ENCODE measurements at regions not wholly inside any gene's neighbourhood (a gene's known extent, or its start where the extent isn't known, plus 50 kb on each side); places are given as distances from the start of the nearest gene placed in this dataset.

DNA sequence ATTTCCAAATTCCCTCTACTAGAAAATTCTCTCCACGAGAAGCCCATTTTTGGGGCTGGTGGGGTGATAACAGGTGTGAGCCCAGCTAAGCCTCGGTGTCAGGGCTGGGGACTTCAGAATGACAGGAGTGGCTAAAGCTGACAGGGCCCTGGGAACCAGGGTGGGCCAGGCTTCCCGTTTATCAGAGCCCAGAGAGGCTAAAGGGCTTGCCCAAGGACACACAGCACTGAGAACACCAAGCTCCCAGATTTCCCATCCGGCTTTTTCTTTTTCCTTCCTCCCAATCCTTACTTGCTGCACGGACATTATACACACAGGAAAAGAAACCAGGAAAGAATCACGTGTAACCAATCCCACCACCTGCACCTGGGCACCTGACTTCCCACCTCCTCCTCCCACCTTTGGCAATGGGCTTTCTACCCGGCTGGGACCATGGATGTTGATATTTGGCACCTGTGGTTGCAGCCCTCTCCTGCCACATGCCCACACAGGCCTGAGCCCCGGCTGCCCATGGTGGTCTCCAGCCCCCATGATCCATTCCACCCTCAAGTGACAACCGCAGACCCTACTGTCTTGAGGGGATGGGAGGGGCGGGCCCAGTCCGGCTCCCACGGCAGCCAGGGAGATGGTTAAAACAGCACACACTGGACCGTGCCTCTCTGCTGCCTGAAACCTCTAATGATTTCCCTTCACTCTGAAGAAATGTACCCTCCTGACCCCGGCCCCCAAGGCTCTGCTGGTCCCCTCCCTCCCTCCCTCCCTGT, 78.9 kb downstream of the ENGASE start:
- no peak overlapping the region for H3K4me3 ChIP-seq
- intact Hi-C loops (cut with DNase I; ENCODE audit: low total_unique reads) = no loop called here
- no peak for DNase-seq
- no peak overlapping the region for H3K27ac ChIP-seq
- TF ChIP-seq, protein P1, sequence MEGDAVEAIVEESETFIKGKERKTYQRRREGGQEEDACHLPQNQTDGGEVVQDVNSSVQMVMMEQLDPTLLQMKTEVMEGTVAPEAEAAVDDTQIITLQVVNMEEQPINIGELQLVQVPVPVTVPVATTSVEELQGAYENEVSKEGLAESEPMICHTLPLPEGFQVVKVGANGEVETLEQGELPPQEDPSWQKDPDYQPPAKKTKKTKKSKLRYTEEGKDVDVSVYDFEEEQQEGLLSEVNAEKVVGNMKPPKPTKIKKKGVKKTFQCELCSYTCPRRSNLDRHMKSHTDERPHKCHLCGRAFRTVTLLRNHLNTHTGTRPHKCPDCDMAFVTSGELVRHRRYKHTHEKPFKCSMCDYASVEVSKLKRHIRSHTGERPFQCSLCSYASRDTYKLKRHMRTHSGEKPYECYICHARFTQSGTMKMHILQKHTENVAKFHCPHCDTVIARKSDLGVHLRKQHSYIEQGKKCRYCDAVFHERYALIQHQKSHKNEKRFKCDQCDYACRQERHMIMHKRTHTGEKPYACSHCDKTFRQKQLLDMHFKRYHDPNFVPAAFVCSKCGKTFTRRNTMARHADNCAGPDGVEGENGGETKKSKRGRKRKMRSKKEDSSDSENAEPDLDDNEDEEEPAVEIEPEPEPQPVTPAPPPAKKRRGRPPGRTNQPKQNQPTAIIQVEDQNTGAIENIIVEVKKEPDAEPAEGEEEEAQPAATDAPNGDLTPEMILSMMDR (IDR thresholded peaks at IDR 0.05) = no peak
- TF ChIP-seq POLR2A (IDR thresholded peaks at IDR 0.05) (no peak), EP300 (IDR thresholded peaks at IDR 0.05) (no peak), POLR2AphosphoS5 (IDR thresholded peaks at IDR 0.05) (no peak)
- peaks cover 0 to 96% (median 40%) of the 10 kb centered on the region in 3 donors for H3K27me3 ChIP-seq
- H3K9me3 ChIP-seq = no peaks in the 10 kb centered on the region
- no peaks in the 10 kb centered on the region for H3K36me3 ChIP-seq
- 53 to 61% (median 55%) methylated on average over 9 to 14 of the region's 14 CpGs for WGBS, 5 donors
- H3K4me1 ChIP-seq = no peaks in the 10 kb centered on the region

DNA sequence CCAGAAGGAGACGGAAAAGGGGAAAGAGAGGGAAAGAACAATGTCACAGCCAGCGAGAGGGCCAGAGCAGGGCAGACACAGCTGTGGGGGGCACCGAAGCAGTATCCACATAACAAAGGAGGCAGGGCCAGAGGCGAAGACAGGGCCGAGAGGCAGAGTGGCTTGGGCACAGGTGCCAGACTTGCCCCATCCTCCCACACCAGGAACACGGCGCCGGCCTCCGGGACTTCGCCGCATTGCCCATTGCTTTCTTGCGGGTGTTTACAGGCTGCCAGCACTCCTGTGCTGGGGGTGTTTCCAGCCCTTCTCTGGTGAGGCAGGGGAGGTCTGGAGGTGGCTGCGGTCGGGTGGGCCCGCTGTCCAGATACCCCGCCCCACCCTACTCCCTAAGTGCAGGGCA, 78.0 kb downstream of the ENGASE start:
- no peak for DNase-seq
- H3K4me1 ChIP-seq = no peaks in the 10 kb centered on the region
- H3K4me3 ChIP-seq = no peak overlapping the region
- 28 to 57% (median 33%) methylated on average over 12 to 16 of the region's 16 CpGs for WGBS, 5 donors
- TF ChIP-seq POLR2A (IDR thresholded peaks at IDR 0.05) (no peak), POLR2AphosphoS5 (IDR thresholded peaks at IDR 0.05) (no peak), EP300 (IDR thresholded peaks at IDR 0.05) (no peak)
- TF ChIP-seq, protein P1 (IDR thresholded peaks at IDR 0.05) = no peak
- H3K27ac ChIP-seq = no peak overlapping the region
- H3K27me3 ChIP-seq = peaks cover 0 to 96% (median 40%) of the 10 kb centered on the region in 3 donors
- intact Hi-C loops (cut with DNase I; ENCODE audit: low total_unique reads) = no loop called here
- H3K36me3 ChIP-seq = no peaks in the 10 kb centered on the region
- no peaks in the 10 kb centered on the region for H3K9me3 ChIP-seq

DNA sequence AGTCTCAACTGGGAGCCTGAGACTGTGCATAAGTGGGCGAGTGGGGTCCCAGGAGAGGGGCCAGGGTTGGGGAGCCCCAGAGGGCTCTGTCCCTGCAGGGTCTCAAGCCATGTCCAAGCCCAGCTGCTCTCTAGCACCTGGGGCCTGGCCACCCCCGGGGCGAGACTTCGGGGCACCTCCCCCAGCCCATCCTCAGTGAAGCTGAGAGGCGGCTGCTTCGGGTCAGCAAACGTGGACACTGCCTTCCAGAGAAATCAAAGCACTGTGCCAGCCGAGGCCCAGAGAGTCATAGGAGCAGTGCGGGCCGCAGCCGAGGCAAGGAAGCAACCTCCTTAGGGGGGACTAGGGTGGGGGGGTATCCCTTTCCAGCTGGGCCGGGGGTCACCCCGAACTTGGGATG, 77.5 kb downstream of the ENGASE start:
- H3K4me3 ChIP-seq = no peak overlapping the region
- intact Hi-C loops (cut with DNase I; ENCODE audit: low total_unique reads) = no loop called here
- no peak for DNase-seq
- no peak overlapping the region for H3K27ac ChIP-seq
- no peak for TF ChIP-seq POLR2AphosphoS5 (IDR thresholded peaks at IDR 0.05)
- TF ChIP-seq, protein P1 (IDR thresholded peaks at IDR 0.05) = no peak
- no peak for TF ChIP-seq POLR2A (IDR thresholded peaks at IDR 0.05)
- no peak for TF ChIP-seq EP300 (IDR thresholded peaks at IDR 0.05)
- H3K4me1 ChIP-seq = no peaks in the 10 kb centered on the region
- no peaks in the 10 kb centered on the region for H3K36me3 ChIP-seq
- no peaks in the 10 kb centered on the region for H3K9me3 ChIP-seq
- peaks cover 0 to 91% (median 40%) of the 10 kb centered on the region in 3 donors for H3K27me3 ChIP-seq
- WGBS, 5 donors = 19 to 43% (median 26%) methylated on average over 5 to 13 of the region's 13 CpGs

DNA sequence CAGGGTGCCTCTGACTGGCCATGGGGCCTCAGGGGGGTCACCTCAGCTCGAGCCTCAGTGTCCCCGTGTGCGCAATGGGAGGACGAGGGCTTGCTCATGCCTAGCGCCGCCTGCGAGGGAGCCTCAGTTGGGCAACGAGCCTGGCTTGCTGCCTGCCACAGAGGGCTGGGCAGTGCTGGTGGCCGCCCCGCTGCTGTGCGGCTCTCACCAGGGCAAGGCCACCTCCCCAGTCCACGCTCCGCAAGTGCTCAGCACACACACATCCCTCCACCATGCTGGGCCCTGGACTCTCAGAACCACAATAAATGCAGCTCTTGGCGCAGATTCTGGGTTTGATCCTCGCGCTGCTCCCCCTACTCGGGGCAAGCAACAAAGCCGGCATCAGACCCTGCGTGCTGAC, 76.2 kb downstream of the ENGASE start:
- no peaks in the 10 kb centered on the region for H3K4me1 ChIP-seq
- no peak overlapping the region for H3K4me3 ChIP-seq
- no peak for TF ChIP-seq POLR2A (IDR thresholded peaks at IDR 0.05)
- no peak for TF ChIP-seq POLR2AphosphoS5 (IDR thresholded peaks at IDR 0.05)
- no peak for TF ChIP-seq EP300 (IDR thresholded peaks at IDR 0.05)
- TF ChIP-seq, protein P1 (IDR thresholded peaks at IDR 0.05) = no peak
- H3K27ac ChIP-seq = no peak overlapping the region
- no peak for DNase-seq
- no peaks in the 10 kb centered on the region for H3K9me3 ChIP-seq
- no peaks in the 10 kb centered on the region for H3K36me3 ChIP-seq
- intact Hi-C loops (cut with DNase I; ENCODE audit: low total_unique reads) = no loop called here
- WGBS, 5 donors = 67 to 76% (median 72%) methylated on average over 5 to 19 of the region's 19 CpGs
- peaks cover 0 to 86% (median 40%) of the 10 kb centered on the region in 3 donors for H3K27me3 ChIP-seq
